Umbilical cord (tissue), 1 donor: ENCODE measurements at regions not wholly inside any gene's neighbourhood (a gene's known extent, or its start where the extent isn't known, plus 50 kb on each side); places are given as distances from the start of the nearest gene placed in this dataset.
"Not testable (repeated sequence)": the region's sequence is repeated elsewhere in the genome, so short reads cannot be mapped to it uniquely, and the experiment has no call there.

Experiments
- DNase-seq: peaks from one replicate; pipeline ENCODE4 v3.0.0-alpha.2; 2015; ENCODE audit warnings: low spot score

- no peak for DNase-seq
These were observed 179.1 kb downstream of the PSMG1 start for GRCh38 chr21:39003982-39004633.

- DNase-seq, result no peak
These were observed 181.9 kb downstream of the PSMG1 start for GRCh38 chr21:39001341-39001740.

- no peak for DNase-seq
These were observed 182.8 kb downstream of the PSMG1 start for GRCh38 chr21:39000496-39000895.

- DNase-seq, result no peak
These were observed 184.1 kb downstream of the PSMG1 start for GRCh38 chr21:38999161-38999560.

GRCh38 chr21:38998281-38998680 lies 185.0 kb downstream of the PSMG1 start:
- not testable (repeated sequence) for DNase-seq

- not testable (repeated sequence) for DNase-seq
These were observed 185.4 kb downstream of the PSMG1 start for GRCh38 chr21:38997843-38998175.

- no peak for DNase-seq
These were observed 186.0 kb downstream of the PSMG1 start for GRCh38 chr21:38997051-38997842.

GRCh38 chr21:38996355-38996754 lies 186.9 kb downstream of the PSMG1 start:
- DNase-seq, result no peak

- no peak for DNase-seq
These were observed 187.5 kb downstream of the PSMG1 start for GRCh38 chr21:38995731-38996130.

- no peak for DNase-seq
These were observed 188.1 kb downstream of the PSMG1 start for GRCh38 chr21:38995071-38995669.

- DNase-seq, result no peak
These were observed 188.3 kb downstream of the ETS2 start for GRCh38 chr21:38994042-38994441.

- peak; percentile 94 for DNase-seq
These were observed 187.8 kb downstream of the ETS2 start for GRCh38 chr21:38993561-38993960.

GRCh38 chr21:38992737-38993136 lies 187.0 kb downstream of the ETS2 start:
- DNase-seq, result no peak

GRCh38 chr21:38990424-38990794 lies 184.7 kb downstream of the ETS2 start:
- no peak for DNase-seq

- peak; percentile 99 for DNase-seq
These were observed 184.2 kb downstream of the ETS2 start for GRCh38 chr21:38989745-38990423.

- DNase-seq, result no peak
These were observed 183.6 kb downstream of the ETS2 start for GRCh38 chr21:38989379-38989744.

GRCh38 chr21:38988509-38989378 lies 183.0 kb downstream of the ETS2 start:
- no peak for DNase-seq

- peak; percentile 82 for DNase-seq
These were observed 182.1 kb downstream of the ETS2 start for GRCh38 chr21:38987633-38988508.

- no peak for DNase-seq
These were observed 181.3 kb downstream of the ETS2 start for GRCh38 chr21:38986806-38987632.

- no peak for DNase-seq
These were observed 180.7 kb downstream of the ETS2 start for GRCh38 chr21:38986406-38986805.
